M059J (cell line): ENCODE measurements at regions not wholly inside any gene's neighbourhood (a gene's known extent, or its start where the extent isn't known, plus 50 kb on each side); places are given as distances from the start of the nearest gene placed in this dataset.
A peak's percentile ranks its signal among the peaks of the same experiment; 100 is the strongest.

Source experiments
- DNase-seq: peaks from one replicate; pipeline ENCODE4 v3.0.0-alpha.2; 2012; ENCODE audit warnings: low read depth

DNA sequence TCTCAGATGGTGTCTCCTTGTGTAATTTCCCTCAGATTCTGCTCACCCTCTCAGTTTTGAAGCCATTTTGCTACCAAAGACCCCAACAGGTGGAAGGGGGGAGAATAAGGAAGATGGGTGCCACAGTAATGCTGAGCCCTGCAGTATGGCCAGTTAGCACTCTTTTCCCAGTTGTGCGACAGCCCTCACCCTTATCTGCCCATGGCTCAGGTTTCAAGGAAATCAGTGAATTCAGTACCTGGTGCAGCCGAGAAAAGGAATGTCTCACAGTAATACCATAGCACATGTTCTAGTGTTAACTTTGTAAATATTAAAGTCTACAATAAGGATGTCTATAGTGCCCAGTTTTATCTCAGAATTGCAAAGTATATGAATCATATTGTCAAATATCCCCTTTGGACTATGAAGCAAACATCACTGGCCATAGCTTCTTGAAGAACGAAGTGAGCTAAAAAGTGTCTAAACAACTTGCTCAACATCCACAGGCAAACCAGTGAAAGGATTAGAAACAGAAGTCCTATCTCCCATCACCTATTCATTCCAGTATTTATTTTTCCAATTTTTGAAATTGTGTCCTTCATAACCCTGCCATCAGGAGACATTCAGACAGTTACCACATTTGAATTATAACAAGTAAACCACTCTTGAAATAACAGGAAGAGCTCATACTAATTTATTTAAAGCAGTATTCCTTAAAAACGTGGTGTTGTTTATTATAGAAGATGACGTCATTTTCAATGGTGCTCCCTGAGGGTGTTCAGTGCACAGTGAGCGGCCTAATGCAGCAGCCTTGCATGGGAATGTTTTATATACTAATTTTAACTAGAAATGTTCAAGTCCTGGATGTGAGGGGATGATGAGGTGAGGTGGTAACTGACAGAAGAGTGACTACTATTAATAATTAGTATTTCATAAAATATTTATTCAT, 366.2 kb downstream of the TFAP2A start:
- no peak for DNase-seq

- DNase-seq = no peak
Measured at GRCh38 chr6:10042280-10042679, 372.6 kb downstream of the TFAP2A start.

GRCh38 chr6:10033223-10033829, 381.5 kb downstream of the TFAP2A start:
- peak; percentile 82 for DNase-seq

GRCh38 chr6:10031617-10032016, 383.3 kb downstream of the TFAP2A start:
- no peak for DNase-seq

DNA sequence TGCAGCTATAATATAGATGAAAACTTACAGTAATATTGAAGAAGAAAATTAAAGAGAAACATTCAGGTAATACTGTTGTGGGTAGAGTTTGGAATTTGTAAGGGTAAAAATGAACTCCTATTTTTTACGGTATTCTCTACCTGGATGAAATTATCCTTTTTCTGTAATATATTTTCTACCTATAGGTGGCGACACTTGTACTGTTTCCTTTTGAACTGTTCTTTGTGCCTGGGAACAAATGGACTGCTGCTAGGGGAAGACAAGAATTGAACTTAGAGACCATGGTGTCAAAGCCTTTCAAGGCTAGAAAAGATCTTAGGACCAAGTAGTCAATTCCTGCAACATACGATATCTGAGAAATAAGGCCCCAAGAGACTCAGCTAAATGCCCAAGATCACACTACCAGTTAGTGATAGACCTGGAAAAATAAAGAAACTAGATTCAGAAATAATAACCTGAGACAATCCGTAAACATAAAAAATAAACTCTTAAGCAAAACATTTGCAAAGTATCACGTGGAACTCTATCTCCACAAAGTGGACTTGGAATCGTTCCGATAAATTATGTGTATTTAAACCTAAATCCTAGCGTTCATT, 383.8 kb downstream of the TFAP2A start:
- DNase-seq = peak; percentile 47

- peak; percentile 20 for DNase-seq
Measured at GRCh38 chr6:10028222-10028621, 386.7 kb downstream of the TFAP2A start.

- no peak for DNase-seq
Measured at GRCh38 chr6:10019851-10020250, 395.0 kb downstream of the TFAP2A start.

DNA sequence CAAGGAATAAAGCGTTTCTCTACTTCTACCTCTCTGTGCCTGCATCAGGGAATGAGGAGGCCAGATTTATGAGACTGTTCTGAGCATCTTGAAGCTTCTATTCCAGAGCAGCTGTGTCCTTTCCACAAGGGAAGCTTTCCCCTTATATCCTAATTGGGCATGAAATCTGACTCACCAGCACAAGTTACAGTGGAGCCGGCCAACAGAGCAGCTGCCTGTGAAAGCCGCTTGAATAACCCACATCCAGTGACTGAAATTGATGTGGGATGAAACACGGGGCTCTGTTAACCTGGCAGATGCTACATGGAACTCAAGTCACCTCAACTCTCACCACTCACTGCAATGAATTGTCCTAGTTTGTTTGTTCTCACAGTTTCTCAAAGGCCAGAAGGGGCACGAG, 400.3 kb downstream of the TFAP2A start:
- DNase-seq = peak; percentile 66

- DNase-seq = peak; percentile 81
Measured at GRCh38 chr6:10000551-10000950, 414.3 kb downstream of the TFAP2A start.

DNA sequence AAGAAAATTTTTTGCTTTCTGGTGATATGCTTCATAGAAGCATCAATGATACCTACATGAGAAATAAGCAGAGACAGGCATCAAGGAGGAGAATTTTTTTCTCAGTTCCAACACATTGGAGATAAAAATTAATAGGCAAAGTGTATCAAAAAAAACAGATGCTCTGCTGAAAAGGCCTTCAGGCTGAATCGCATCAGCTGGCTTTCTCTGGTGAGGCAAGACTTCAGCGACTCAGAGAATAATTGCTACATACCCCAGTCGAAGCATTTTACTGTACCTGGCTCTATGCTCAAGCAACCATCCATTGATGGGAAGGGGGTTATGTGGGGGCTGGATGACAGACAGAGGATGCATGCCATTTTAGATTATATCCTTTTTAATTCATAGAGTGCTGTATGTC, 415.1 kb downstream of the TFAP2A start:
- no peak for DNase-seq

DNA sequence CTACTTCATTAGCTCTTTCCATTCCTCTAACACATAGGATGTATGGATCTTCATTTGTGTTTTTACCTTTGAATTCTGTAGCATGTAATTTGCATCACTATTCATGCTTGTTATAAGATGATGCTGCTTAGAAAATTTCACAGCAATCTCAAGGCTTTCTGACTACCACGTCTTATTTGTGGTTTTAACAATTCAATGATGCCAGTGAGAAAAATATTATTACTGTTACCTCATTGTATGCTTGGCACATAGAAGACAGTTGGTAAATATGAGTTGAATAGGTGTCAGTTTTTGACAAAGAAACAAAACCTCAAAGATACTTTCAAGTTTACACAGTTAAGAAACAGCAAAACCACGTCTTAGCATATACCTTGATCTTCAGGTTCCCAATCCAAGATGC, 428.6 kb downstream of the TFAP2A start:
- no peak for DNase-seq

DNA sequence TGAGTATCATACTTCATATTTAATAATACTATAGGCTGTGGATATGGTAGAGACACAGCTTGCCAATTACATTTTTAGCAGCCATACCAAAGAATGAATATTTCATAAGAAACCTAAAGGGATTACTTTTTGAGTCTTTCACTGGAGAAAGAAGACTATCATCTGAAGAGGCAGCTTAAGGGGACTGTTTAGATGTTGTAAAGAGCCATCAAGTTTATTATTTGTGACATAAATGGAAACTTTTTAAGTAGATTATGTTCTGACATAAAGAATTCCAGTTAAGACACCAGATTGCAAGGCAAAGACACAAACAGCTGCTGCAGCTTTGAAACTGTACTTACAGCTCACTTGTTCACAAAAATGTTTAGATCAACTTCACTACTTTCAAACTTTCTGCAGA, 429.4 kb downstream of the TFAP2A start:
- no peak for DNase-seq

GRCh38 chr6:9984607-9985006, 430.3 kb downstream of the TFAP2A start:
- DNase-seq = no peak

DNA sequence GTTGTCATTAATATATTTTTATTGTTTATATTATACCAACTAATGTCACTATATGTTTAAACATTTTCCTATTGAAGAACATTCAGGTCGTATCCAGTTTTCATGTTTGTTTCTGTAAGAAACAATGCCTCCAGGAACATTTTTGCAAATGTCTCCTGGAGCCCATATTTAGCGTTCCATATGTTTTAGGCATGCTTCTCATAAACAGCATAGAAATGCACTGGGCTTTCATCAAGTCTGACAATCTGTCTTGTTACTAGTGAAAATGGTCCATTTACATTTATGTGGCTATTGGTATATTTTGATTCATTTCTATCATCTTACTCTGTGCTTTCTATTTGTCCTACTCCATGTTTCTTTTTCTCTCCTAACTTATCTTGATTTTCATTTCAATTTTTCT, 431.7 kb downstream of the TFAP2A start:
- no peak for DNase-seq

DNA sequence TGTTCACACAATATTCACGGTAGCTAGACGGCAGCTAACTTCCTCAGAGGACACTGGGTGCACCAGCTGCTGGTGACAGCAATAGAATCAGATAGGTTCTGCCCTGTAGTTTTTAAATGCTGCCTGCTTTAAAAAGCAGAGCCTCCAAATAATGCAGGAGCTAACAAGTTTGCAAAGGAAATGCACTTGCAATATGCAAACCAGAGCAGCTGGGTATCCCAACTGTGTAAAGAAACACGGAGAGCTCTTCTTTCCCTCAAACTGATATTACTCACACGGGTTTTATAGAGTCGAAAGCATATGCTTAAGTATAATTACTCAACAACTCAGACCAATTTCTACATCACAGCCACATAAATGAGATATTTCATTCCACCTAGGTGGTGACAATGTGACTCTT, 432.7 kb downstream of the TFAP2A start:
- no peak for DNase-seq

GRCh38 chr6:9979996-9980395, 434.9 kb downstream of the TFAP2A start:
- no peak for DNase-seq

DNA sequence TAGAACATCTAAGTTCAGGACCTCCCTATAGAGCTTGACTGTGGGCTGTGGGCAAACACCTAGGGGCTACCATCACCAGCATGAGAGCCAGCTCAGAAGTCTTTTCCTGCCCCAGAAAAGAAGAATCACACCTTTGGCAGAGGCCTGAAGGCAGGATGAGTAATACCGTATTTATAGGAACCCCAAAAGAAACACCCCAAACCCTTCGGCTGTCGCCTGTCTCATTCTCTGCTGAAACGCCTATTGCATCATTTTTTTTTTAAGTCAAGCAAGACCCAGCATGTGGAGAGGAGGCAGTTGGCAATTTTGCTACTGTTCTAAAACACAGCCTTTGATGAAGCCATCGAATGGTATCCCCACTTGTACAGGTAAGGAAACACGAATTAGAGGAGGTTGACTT, 436.4 kb downstream of the TFAP2A start:
- DNase-seq = no peak

DNA sequence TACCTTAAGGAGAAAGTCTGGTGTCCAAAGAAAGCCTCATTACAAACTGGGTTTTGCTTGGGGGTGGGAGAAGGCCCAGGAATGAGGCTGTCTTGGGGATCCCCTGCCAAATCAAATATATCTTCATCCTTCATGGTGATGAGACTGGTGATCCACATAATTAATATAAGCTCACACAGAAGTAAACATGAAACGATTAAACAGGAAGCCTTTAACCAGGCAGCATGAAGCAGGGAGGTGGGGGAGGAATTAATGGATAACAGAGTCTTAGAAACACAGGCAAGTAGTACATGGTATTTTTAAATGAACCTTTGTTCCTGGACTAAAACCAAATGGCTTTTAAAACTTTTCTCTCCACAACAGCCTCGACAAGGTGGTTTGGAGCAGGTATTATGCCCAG, 437.5 kb downstream of the TFAP2A start:
- no peak for DNase-seq

DNA sequence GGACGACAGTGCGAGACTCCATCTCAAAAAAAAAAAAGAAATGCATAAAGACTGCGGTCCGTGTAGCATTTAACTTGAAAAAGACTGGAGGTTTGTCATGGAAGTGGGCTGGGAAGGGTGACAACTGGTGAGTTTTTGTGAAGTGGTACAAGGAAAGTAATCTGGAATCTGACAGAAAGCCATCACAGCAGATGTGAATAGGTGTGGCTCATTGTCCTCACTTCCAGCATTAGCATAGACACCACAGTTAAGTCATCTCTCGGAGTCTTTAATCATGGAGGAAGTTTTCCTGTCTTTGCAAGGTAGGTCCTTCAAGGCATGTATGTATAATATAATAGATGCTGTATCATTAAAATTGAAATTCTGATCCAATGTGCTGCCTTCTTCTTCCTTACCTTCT, 453.2 kb downstream of the TFAP2A start:
- DNase-seq = no peak

DNA sequence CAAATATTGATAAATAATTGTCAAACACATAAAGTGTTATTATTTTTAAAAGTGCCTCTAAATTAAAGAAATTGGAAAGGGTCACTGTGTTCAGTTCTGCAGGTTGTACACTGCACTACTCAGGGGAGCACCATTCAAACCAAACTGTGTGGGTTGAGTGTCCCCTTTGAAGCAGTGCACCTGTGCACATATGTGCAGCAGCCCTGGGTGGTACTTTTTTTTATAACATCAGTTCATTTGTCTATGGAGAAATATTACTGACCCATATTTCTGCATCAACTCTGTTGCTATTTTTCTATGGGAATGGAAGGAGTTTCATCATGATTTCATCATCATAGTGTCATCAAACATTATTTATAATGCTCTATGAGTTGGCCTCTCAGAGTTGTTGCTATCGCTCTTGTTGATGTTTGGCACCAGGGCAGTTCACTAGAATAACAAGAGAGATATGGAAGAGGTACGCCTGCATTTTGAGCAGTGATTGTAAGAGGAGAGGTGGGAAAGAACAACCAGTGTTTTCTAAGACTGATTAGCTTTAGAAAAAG, 457.6 kb downstream of the TFAP2A start:
- no peak for DNase-seq

- DNase-seq = peak; percentile 12
Measured at GRCh38 chr6:9948678-9949077, 466.2 kb downstream of the TFAP2A start.

DNA sequence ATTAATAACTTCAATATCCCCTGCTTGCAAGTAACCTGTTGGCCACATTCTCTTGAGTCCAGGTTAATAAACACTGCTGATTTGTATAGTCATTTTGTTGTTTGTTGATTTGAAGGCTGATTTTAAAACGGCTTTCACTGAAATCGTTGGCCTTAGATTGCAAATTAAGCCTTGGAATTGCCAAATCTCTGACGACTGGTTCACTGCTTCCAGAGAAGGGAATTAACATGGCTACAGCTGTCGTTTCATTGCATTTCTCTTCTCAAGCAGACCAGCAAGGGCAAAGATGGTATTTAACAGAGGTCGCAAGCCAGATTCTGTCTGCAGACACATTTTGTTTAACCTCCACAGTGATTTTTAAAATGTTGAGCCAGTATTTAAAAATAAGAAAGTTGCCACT, 470.9 kb downstream of the TFAP2A start:
- no peak for DNase-seq

DNA sequence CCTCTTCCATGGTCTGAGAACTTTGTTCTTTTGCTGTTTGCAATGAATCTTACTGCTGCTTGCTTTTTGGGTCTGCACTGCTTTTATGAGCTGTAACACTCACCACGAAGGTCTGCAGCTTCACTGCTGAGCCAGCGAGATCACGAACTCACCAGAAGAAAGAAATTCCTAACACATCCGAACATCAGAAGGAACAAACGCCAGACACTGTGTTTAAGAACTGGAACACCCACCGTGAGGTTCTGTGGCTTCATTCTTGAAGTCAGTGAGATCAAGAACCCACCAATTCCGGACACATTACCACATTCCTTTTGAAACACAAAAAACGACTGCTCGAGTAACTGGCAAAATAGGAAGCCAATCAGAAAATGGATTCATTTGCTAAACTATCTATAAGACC, 471.8 kb downstream of the TFAP2A start:
- no peak for DNase-seq
